GM12878 (cell line): ENCODE measurements at regions not wholly inside any gene's neighbourhood (a gene's known extent, or its start where the extent isn't known, plus 50 kb on each side); places are given as distances from the start of the nearest gene placed in this dataset.

Experiments
- ATAC-seq: fragments of 200-7000 bp; cut with Tn5 transposase; 3 replicates; pipeline ENCODE4 v1.9.1; 2020; ENCODE audit warnings: mild to moderate bottlenecking, moderate library complexity
- BruUV-seq: library from RNA; stranded (reverse); fragments of 400-500 nt; replicated peaks from 2 replicates; lab custom pipeline; 2021; lab: Mats Ljungman, UMichigan
- CTCF ChIA-PET: fragments of 300-600 bp; sonication (Branson Sonifier 250); formaldehyde crosslinking; extraction: SDS; loops from one replicate; lab custom pipeline; 2021; ENCODE audit warnings: inconsistent platforms; lab: Yijun Ruan, JAX
- POLR2A ChIA-PET: fragments of 350-600 bp; formaldehyde crosslinking; extraction: SDS; loops from one replicate; lab custom pipeline; 2021; ENCODE audit warnings: inconsistent platforms; lab: Charles Lee
- RAD21 ChIA-PET: fragments of 300-600 bp; sonication (Branson Sonifier 250); formaldehyde crosslinking; loops from one replicate; lab custom pipeline; 2023; ENCODE audit warnings: antibody characterized with exemption; ENCODE audit not compliant: unreplicated experiment; lab: Charles Lee
- SMC1A ChIA-PET: fragments of 300-600 bp; sonication (Branson Sonifier 250); formaldehyde crosslinking; loops from one replicate; lab custom pipeline; 2023; ENCODE audit not compliant: unreplicated experiment, uncharacterized antibody; lab: Charles Lee
- DNase-seq: peaks from one replicate; pipeline ENCODE4 v3.0.0-alpha.2; 2011; ENCODE audit warnings: low read depth, low spot score
- FAIRE-seq: peaks from 3 replicates; lab custom pipeline; 2011; peaks lifted over from hg19 to GRCh38; lab: Jason Lieb, UNC
- H2AFZ ChIP-seq: 2 replicates; pipeline ENCODE4 v1.6.0; 2011; ENCODE audit warnings: low read depth, low read length, control low read depth; ENCODE audit not compliant: control insufficient read depth
- H3K27ac ChIP-seq: 2 replicates; pipeline ENCODE4 v1.5.1; 2011; ENCODE audit warnings: control low read depth; ENCODE audit not compliant: control insufficient read depth, insufficient read depth
- H3K27me3 ChIP-seq, 2 experiments: replicated peaks in 1 of 2; 2 replicates each; pipeline versions ENCODE4 v1.6.0 to v1.6.1; 2011; ENCODE audit warnings: low read length in 1 of 2; ENCODE audit not compliant: control insufficient read depth in 2 of 2, insufficient read depth in 2 of 2
- H3K36me3 ChIP-seq, 2 experiments: 2 replicates each; pipeline ENCODE4 v1.5.1; 2011; ENCODE audit warnings: low read length in 1 of 2; ENCODE audit not compliant: control insufficient read depth in 2 of 2, insufficient read depth in 2 of 2
- H3K4me1 ChIP-seq: 2 replicates; pipeline ENCODE4 v1.6.1; 2011; ENCODE audit warnings: mild to moderate bottlenecking, low read length, moderate library complexity, mixed read lengths; ENCODE audit not compliant: control insufficient read depth, insufficient read depth
- H3K4me2 ChIP-seq: 2 replicates; pipeline ENCODE4 v1.6.0; 2011; ENCODE audit warnings: control low read depth; ENCODE audit not compliant: control insufficient read depth, insufficient read depth
- H3K4me3 ChIP-seq: fragments of 200-600 bp; sonication (generic); 2 replicates; pipeline ENCODE4 v1.5.1; 2016
- H3K79me2 ChIP-seq: 2 replicates; pipeline ENCODE4 v1.6.0; 2011; ENCODE audit warnings: low read length; ENCODE audit not compliant: control insufficient read depth, insufficient read depth
- H3K9ac ChIP-seq: 2 replicates; pipeline ENCODE4 v1.8.0; 2011; ENCODE audit warnings: low read length, control low read depth, mixed read lengths; ENCODE audit not compliant: control insufficient read depth, insufficient read depth
- H3K9me3 ChIP-seq: replicated peaks from 3 replicates; pipeline ENCODE4 v1.5.1; 2011; ENCODE audit warnings: mild to moderate bottlenecking, low read length; ENCODE audit not compliant: control insufficient read depth, insufficient read depth
- H4K20me1 ChIP-seq: 2 replicates; pipeline ENCODE4 v1.6.0; 2011; ENCODE audit not compliant: control insufficient read depth, insufficient read depth
- ATF3 ChIP-seq: IDR thresholded peaks from 2 replicates; pipeline ENCODE4 v1.6.1; 2011; ENCODE audit warnings: low read depth, mild to moderate bottlenecking, low read length, moderate library complexity, borderline replicate concordance; ENCODE audit errors: extremely low read depth
- EZH2 ChIP-seq: IDR thresholded peaks from 2 replicates; pipeline ENCODE4 v1.6.1; 2012; ENCODE audit warnings: low read depth, mild to moderate bottlenecking, control low read depth, inconsistent platforms, low read length, borderline replicate concordance; ENCODE audit not compliant: control insufficient read depth
- HDAC6 ChIP-seq: fragments of 200-600 bp; sonication (generic); IDR thresholded peaks from one replicate; pipeline ENCODE4 v1.8.0; 2017; ENCODE audit warnings: antibody characterized with exemption; ENCODE audit not compliant: unreplicated experiment
- IRF5 ChIP-seq: fragments of 450-650 bp; IDR thresholded peaks from 2 replicates; pipeline ENCODE4 v1.6.1; 2017; ENCODE audit warnings: borderline replicate concordance
- KAT2A ChIP-seq: conservative IDR thresholded peaks from 2 replicates; pipeline ENCODE4 v1.6.1; 2011; ENCODE audit warnings: low read depth, low read length; ENCODE audit not compliant: control insufficient read depth
- MLLT1 ChIP-seq: fragments of 450-650 bp; IDR thresholded peaks from 2 replicates; pipeline ENCODE4 v1.6.1; 2016; ENCODE audit warnings: mild to moderate bottlenecking
- NBN ChIP-seq: fragments of 450-650 bp; IDR thresholded peaks from 2 replicates; pipeline ENCODE4 v1.6.1; 2016
- RELB ChIP-seq: fragments of 450-650 bp; IDR thresholded peaks from 2 replicates; pipeline ENCODE4 v1.6.1; 2017; ENCODE audit warnings: low read depth, mild to moderate bottlenecking, moderate library complexity
- SIX5 ChIP-seq: IDR thresholded peaks from 2 replicates; pipeline ENCODE4 v1.6.1; 2011; ENCODE audit warnings: mild to moderate bottlenecking, low read depth, low read length, moderate library complexity; ENCODE audit not compliant: severe bottlenecking
- SMAD1 ChIP-seq: fragments of 450-650 bp; IDR thresholded peaks from 2 replicates; pipeline ENCODE4 v1.6.1; 2018; ENCODE audit warnings: mild to moderate bottlenecking, low read depth; ENCODE audit not compliant: partially characterized antibody
- SREBF1 ChIP-seq: IDR thresholded peaks from 2 replicates; pipeline ENCODE4 v1.6.1; 2012; ENCODE audit warnings: mild to moderate bottlenecking, low read length
- SREBF2 ChIP-seq: IDR thresholded peaks from 2 replicates; pipeline ENCODE4 v1.6.1; 2012; ENCODE audit warnings: mild to moderate bottlenecking, low read length
- TBL1XR1 ChIP-seq: IDR thresholded peaks from 2 replicates; pipeline ENCODE4 v1.6.1; 2012; ENCODE audit warnings: low read depth, low read length, improper control_type of control experiment
- ZBTB40 ChIP-seq: fragments of 450-650 bp; IDR thresholded peaks from 2 replicates; pipeline ENCODE4 v1.6.1; 2016; ENCODE audit warnings: mild to moderate bottlenecking, moderate library complexity, borderline replicate concordance
- WGBS: methylation state at CpG from one replicate; pipeline ENCODE4 v1.1.6; 2016; ENCODE audit warnings: low lambda C conversion rate; ENCODE audit not compliant: insufficient replicate concordance, insufficient coverage; ENCODE audit errors: missing lambda C conversion rate; 5-methylcytosine and 5-hydroxymethylcytosine counted together
- in situ Hi-C: fragments of 300-500 bp; cut with MboI; formaldehyde crosslinking; loops from 9 replicates; pipeline ENCODE4 v1.14.3; 2018; ENCODE audit warnings: mixed read lengths
- intact Hi-C: fragments of 100-400 bp; cut with micrococcal nuclease; formaldehyde crosslinking; loops from one replicate; pipeline ENCODE4 v1.14.2; 2022; ENCODE audit not compliant: unreplicated experiment

GRCh38 chr1:58885998-58886397 is 102.2 kb upstream of the JUN start (continued):
- TF ChIP-seq RELB (no peak), ATF3 (no peak), SREBF1 (no peak), MLLT1 (no peak)
- TF ChIP-seq, all 136 proteins: peak for 0

GRCh38 chr1:58886611-58887010 is 102.8 kb upstream of the JUN start:
- intact Hi-C loops (no loop called here), in situ Hi-C loops (no loop called here)
- H3K4me1 ChIP-seq = no peaks in the 10 kb centered on the region
- H3K9me3 ChIP-seq = no peaks in the 10 kb centered on the region
- H3K9ac ChIP-seq = no peak overlapping the region
- no peaks in the 10 kb centered on the region for H3K27me3 ChIP-seq
- no peaks in the 10 kb centered on the region for H3K36me3 ChIP-seq
- RAD21 ChIA-PET = no interaction called here
- no peaks in the 10 kb centered on the region for H4K20me1 ChIP-seq
- H3K79me2 ChIP-seq = no peaks in the 10 kb centered on the region
- H3K4me2 ChIP-seq = no peak overlapping the region
- no peak overlapping the region for H2AFZ ChIP-seq
- ATAC-seq (no peak), DNase-seq (no peak), FAIRE-seq (no peak)
- H3K4me3 ChIP-seq = no peak overlapping the region
- POLR2A ChIA-PET = no interaction called here
- CTCF ChIA-PET = no interaction called here
- BruUV-seq = no TSS peak
- WGBS = 72% methylated on average over 4 of the region's 4 CpGs
- SMC1A ChIA-PET = interaction anchor here (0.9 kb wide), 1 partner anchor 8 kb away, joined by 3 read pairs; no protein-coding TSS in a partner anchor
- H3K27ac ChIP-seq = no peak overlapping the region
- TF ChIP-seq NBN (no peak), SIX5 (no peak), IRF5 (no peak), SREBF2 (no peak), TBL1XR1 (no peak), ZBTB40 (no peak), EZH2 (no peak), HDAC6 (no peak), KAT2A (no peak), SMAD1 (no peak)
